ENCODE measurements at regions not wholly inside any gene's neighbourhood (a gene's known extent, or its start where the extent isn't known, plus 50 kb on each side); places are given as distances from the start of the nearest gene placed in this dataset.
A peak's percentile ranks its signal among the peaks of the same experiment; 100 is the strongest.
"Not testable (repeated sequence)": the region's sequence is repeated elsewhere in the genome, so short reads cannot be mapped to it uniquely, and the experiment has no call there.

- DNase-seq = no peak
These were observed 55.9 kb downstream of the BHLHE40 start for GRCh38 chr3:5035113-5035512.

DNA sequence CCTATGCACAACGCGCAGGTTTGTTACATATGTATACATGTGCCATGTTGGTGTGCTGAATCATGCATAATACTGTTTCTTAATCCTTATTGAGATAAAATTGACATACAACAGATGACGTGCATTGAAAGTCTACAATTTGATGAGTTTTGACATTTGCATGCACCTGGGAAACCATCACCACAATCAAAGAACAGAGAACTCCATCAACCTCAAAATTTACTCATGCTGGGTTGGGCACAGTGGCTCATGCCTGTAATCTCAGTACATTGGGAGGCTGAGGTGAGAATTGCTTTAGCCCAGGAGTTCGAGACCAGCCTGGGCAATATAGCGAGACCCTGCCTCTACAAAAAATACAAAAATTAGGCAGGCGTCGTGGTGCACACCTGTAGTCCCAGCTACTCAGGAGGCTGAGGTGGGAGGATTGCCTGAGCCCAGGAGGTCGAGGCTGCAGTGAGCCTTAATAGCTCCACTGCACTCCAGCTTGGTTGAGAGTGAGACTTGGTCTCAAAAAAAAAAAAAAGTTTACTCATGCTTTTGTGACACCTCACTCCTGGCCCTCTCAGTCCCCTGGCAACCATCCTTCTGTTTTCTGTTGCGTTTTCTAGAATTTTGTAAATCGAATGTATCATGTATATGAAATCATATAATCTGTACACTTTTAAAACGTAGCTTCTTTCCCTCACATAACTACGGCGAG, 56.6 kb downstream of the BHLHE40 start:
- no peak for DNase-seq

- DNase-seq = no peak
These were observed 57.1 kb downstream of the BHLHE40 start for GRCh38 chr3:5036392-5036766.

- no peak for DNase-seq
These were observed 57.6 kb downstream of the BHLHE40 start for GRCh38 chr3:5036858-5037257.

GRCh38 chr3:5039585-5039984, 60.3 kb downstream of the BHLHE40 start:
- DNase-seq = no peak

DNA sequence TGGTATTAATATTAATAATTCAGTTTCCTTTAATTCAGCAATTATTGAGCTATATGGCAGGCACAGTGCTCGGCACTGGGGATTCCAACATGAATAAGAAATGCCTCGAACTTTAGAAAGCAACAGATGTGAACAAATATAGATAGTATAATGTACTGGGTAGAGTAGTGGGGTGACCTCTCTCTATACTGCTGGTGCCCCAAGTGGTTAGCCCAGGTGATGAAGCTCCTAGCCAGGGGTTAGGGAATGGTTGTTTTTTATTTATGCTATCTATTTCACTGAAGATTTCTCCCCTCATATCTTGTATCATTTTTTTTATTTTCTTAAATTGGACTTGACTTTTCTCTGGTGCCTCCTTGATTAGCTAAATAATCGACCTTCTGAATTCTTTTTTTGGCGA, 62.1 kb downstream of the BHLHE40 start:
- DNase-seq = no peak

DNA sequence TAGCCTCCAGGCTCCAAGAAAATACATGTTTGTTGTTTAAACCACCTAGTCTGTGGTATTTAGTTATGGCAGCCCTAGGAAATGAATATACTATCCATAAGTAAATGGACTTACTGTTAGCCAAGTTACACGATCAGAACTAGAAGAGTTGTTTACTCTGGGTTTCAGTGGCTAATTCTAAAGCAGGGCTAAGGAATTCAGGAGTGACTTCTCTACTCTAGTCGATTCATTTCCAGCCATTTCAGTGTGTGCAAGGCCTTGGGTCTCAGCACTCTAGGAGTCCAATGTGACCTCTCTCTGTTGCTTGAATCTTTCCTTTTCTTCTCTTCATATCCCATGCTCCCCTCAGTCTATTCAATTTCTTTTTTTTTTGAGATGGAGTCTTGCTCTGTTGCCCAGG, 66.7 kb downstream of the BHLHE40 start:
- no peak for DNase-seq

- no peak for DNase-seq
These were observed 68.7 kb downstream of the BHLHE40 start for GRCh38 chr3:5047764-5048419.

GRCh38 chr3:5051772-5052171, 70.3 kb upstream of the ARL8B start:
- DNase-seq = no peak

DNA sequence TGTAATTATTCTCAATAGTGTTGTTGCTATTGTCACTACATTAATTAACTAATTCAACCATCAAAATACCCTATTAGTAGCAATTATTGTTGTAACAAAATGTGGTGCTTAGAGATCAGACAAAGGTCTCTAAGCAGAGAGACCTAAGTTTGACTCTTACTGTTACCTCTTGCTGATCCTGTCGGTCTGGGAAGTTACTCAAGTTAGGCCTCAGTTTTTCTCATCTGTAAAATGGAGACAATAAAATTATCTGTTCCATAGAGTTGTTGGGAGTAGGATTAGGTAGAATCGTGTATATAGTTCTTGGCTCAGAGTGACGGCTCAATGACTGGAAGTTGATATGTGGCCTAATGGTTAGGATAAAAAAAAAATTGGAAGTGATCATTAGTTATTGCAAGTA, 69.8 kb upstream of the ARL8B start:
- DNase-seq = no peak

- no peak for DNase-seq
These were observed 68.9 kb upstream of the ARL8B start for GRCh38 chr3:5053021-5053831.

DNA sequence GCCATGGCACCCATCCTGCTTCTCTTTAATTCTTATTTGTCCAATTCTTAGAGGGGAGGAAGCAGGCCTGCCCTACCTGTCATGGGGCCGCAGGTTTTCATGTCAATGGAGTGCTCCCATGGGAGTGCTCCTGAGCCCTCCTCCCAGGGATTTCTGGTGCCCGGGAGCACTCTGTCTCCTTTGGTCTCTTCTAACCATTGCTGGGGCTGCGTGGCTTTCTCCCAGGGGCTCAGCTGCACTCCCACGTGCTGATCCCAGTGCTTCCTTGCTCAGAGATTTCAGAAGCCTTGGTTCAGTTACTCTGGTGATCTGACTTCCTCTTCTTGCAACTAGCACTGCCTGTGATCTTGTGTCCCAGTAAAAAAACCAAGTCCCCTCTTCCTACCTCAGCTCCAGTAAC, 68.0 kb upstream of the ARL8B start:
- no peak for DNase-seq

DNA sequence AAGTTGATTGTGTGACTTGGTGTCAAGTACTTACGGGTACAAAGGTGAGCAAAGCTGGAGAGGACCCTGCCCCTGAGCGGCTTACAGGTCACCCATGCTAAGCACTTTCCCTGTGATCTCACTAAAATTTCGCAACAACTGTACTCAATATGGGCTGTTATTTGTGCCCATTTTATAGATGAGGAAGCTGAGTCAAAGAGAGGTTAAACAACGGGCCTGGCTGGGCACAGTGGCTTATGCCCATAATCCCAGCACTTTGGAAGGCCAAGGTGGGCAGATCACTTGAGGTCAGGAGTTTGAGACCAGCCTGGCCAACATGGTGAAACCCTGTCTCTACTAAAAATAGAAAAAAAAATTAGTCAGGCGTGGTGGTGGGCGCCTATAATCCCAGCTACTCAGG, 67.5 kb upstream of the ARL8B start:
- DNase-seq = not testable (repeated sequence)

GRCh38 chr3:5055357-5056110, 66.6 kb upstream of the ARL8B start:
- DNase-seq = no peak

DNA sequence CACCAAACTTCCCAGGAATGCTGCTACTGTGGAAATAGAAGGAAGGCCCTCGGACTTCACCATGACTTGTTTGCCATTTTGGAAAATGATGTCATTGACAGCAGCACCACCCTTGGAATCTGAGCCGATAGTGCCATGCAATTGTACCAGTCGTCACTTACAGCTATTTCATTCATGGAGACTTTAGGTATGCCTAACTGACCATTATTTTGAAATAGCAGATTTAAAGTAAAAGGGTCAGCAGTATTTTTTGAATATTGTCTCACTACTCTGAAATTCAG, 66.0 kb upstream of the ARL8B start:
- no peak for DNase-seq

DNA sequence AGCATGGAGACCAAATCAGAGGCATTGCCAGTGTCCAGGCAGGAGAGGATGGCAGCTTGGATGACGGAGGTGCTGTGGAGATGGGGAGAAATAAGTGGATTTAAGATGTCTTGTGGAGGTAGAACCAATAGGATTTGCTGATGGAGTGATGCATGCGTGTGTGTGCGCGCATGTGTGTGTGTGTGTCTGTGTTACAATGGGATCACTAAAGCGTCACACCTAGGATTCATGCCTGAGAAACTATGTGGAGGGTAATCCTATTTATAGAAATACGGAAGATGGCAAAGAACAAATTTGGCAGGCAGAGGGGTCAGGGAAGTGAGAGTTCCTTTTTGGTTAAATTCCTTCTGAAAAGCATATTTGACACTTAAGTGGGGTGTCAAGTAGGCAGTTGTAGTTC, 64.8 kb upstream of the ARL8B start:
- no peak for DNase-seq

DNA sequence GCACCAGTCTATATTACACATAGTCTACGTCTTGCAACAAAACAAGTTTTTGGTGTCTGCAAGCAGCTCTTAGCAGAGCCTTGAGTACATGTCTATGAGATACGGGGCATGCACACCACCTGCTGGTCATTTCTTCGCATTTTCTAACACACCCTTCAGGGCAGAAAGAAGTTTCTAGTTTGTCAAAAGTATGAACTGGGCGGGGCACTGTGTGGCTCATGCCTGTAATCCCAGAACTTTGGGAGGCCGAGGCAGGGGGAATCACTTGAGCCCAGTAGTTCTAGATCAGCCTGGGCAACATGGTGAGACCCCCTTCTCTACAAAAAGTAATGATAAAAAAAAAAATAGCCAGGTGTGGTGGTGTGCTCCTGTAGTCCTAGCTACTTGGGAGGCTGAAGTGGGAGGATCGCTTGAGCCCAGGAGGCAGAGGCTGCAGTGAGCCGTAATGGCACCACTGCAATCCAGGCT, 64.2 kb upstream of the ARL8B start:
- DNase-seq = peak; percentile 36

- DNase-seq = no peak
These were observed 63.6 kb upstream of the ARL8B start for GRCh38 chr3:5058471-5058951.

DNA sequence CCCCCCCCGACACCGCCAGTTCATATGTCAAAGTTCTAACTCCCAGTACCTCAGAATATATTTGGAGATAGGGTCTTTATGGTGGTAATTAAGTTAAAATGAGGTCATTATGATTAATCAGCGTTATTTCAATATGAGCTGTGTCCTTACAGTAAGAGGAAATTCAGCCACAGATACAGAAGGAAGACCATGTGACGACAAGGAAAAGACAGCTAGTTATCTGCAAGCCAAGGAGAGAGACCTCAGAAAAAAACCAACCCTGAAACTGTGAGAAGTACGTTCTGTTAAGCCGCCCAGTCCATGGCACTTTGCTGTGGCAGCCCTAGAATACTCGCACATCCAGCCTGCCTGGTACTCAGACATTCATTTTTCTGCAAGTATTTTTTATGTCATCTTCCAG, 62.3 kb upstream of the ARL8B start:
- no peak for DNase-seq

DNA sequence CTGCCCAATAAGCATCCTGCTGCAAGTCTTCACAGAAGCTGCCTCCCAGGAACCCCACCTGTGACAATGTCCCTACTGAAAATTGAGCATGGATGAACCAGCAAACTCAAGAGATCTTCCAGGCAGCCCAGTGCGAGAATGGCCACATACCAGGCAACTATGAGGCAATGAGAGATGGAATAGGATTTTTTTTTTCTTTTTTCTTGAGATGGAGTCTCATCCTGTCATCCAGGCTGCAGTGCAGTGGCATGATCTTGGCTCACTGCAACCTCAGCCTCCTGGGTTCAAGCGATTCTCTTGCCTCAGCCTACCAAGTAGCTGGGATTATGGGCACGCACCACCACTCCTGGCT, 60.9 kb upstream of the ARL8B start:
- DNase-seq = no peak

DNA sequence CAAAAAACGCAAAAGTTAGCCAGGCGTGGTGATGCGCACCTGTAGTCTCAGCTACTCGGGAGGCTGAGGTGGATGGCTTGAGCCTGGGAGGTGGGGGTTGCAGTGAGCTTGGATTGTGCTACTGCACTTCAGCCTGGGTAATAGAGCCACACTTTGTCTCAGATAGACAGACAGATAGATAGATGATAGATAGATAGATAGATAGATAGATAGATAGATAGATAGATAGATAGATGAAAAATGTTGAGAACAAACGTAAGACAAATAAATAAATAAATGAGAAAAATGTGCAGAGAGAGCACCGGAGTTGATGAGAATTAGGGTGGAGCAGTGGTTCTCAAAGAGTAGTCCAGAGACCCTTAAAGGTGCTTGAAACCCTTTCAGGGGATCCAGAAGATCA, 58.4 kb upstream of the ARL8B start:
- DNase-seq = no peak

GRCh38 chr3:5068531-5069050, 53.5 kb upstream of the ARL8B start:
- DNase-seq = no peak

DNA sequence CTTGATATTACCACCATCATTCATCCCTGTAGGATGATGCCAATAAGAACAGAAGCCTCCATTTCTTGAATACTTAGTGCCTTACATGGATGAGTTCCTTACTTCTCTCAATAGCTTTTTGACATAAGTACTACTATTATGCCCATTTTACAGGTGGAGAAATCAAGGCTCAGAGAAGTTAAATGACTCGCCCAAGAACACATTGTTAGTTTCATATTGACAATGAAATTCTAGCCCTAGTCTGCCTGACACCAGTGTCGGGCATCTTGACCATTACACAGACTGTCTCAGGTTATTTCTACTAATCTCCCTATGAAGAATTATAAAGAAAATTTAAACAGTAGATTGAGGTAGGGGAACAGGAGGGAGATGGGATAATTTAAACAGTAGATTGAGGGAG, 52.5 kb upstream of the ARL8B start:
- DNase-seq = no peak
